K562 (cell line): ENCODE measurements at regions not wholly inside any gene's neighbourhood (a gene's known extent, or its start where the extent isn't known, plus 50 kb on each side); places are given as distances from the start of the nearest gene placed in this dataset.

ENCODE experiments used
- CBX3 ChIP-seq, 2 experiments: IDR thresholded peaks; 1 replicate in 1 of 2; 2 replicates in 1 of 2; pipeline ENCODE4 v1.6.1; 2012; ENCODE audit warnings: inconsistent platforms in 2 of 2, low read length in 2 of 2, borderline replicate concordance in 1 of 2, control low read depth in 1 of 2
- E2F1 ChIP-seq: sonication (generic); formaldehyde crosslinking; IDR thresholded peaks from 2 replicates; pipeline ENCODE4 v1.8.1; 2023; ENCODE audit warnings: mild to moderate bottlenecking, missing genetic modification reagents, moderate library complexity
- ELK3 ChIP-seq: fragments of 450-650 bp; formaldehyde crosslinking; IDR thresholded peaks from 2 replicates; pipeline ENCODE4 v1.4.0; 2020; ENCODE audit warnings: mild to moderate bottlenecking
- GATA2 ChIP-seq: sonication (generic); formaldehyde crosslinking; IDR thresholded peaks from 2 replicates; pipeline ENCODE4 v1.4.0; 2020; ENCODE audit warnings: mild to moderate bottlenecking, missing genetic modification reagents
- HNRNPUL1 ChIP-seq: fragments of 200-400 bp; formaldehyde crosslinking; IDR thresholded peaks from 2 replicates; pipeline ENCODE4 v1.6.1; 2017; ENCODE audit warnings: low read length
- LCOR ChIP-seq: sonication (generic); formaldehyde crosslinking; IDR thresholded peaks from 2 replicates; pipeline ENCODE4 v1.8.0; 2022; ENCODE audit warnings: mild to moderate bottlenecking, missing genetic modification reagents
- POLR2A ChIP-seq: fragments of 450-650 bp; conservative IDR thresholded peaks from 2 replicates; pipeline ENCODE4 v1.6.1; 2016
- POLR2AphosphoS5 ChIP-seq: IDR thresholded peaks from 2 replicates; pipeline ENCODE4 v1.6.1; 2011; ENCODE audit warnings: mild to moderate bottlenecking, low read depth, low read length, moderate library complexity; ENCODE audit not compliant: control insufficient read depth, insufficient read depth
- SNIP1 ChIP-seq: fragments of 450-650 bp; IDR thresholded peaks from 2 replicates; pipeline ENCODE4 v1.7.1; 2017; ENCODE audit warnings: low read depth, mild to moderate bottlenecking
- TRIM25 ChIP-seq: fragments of 450-650 bp; IDR thresholded peaks from 2 replicates; pipeline ENCODE4 v1.7.0; 2016; ENCODE audit warnings: borderline replicate concordance
- ZBTB5 ChIP-seq: fragments of 450-650 bp; IDR thresholded peaks from 2 replicates; pipeline ENCODE4 v1.6.1; 2017; ENCODE audit warnings: antibody characterized with exemption
- ZNF263 ChIP-seq: sonication (generic); formaldehyde crosslinking; IDR thresholded peaks from 2 replicates; pipeline ENCODE4 v1.8.0; 2022; ENCODE audit warnings: mild to moderate bottlenecking, missing genetic modification reagents, borderline replicate concordance
- ZNF395 ChIP-seq: fragments of 200-800 bp; sonication (Bioruptor generic); IDR thresholded peaks from 2 replicates; pipeline ENCODE4 v1.6.1; 2017; ENCODE audit warnings: missing genetic modification characterization, missing compliant biosample characterization
- TF ChIP-seq, protein P1 (sequence below): sonication (generic); formaldehyde crosslinking; IDR thresholded peaks from 2 replicates; pipeline ENCODE4 v1.8.0; 2022; ENCODE audit warnings: mild to moderate bottlenecking, missing genetic modification reagents
- TF ChIP-seq, protein P2 (sequence below): sonication (generic); formaldehyde crosslinking; IDR thresholded peaks from 2 replicates; pipeline ENCODE4 v1.8.0; 2022; ENCODE audit warnings: missing genetic modification reagents, mild to moderate bottlenecking, borderline replicate concordance

DNA sequence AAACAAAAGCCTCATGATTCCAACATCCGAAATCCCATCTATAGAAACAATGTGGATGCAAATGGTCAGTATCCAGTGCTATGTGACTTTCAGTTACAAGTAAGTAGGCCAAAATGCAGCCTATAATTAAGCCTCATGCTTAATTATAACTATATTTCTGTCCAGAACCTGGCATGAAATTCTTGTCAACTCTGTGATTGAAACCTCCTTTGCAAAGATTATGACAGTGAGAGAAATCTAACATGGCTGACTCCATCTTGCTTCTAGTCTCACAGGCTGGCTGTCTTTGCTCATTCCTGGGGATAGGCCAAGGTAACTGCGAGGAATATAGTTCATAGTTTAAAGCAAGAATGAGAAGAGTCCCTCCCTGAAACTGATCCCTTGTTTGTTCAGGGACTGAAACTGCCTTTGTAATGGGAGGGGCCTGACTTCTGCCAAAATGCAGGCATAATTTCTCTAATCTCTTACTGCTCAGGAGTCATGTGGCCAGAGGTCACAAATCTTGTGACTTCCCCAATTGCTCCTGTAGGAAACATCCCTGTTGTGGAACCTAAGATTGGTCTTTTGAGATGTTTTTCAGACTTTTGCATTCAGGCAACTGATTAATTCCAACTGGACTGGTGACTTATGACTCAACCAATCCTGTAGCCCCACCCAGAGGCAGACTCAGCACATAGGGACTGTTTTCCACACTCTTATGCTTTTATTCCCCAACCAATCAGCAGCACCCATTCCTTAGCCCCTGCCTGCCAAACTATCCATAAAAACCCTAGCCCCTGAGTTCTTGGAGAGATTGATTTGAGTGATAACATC is 84.5 kb upstream of the TLK1 start (continued):
- no peak for TF ChIP-seq POLR2AphosphoS5
- TF ChIP-seq POLR2A: no peak
- TF ChIP-seq GATA2: no peak
- TF ChIP-seq, protein P1, sequence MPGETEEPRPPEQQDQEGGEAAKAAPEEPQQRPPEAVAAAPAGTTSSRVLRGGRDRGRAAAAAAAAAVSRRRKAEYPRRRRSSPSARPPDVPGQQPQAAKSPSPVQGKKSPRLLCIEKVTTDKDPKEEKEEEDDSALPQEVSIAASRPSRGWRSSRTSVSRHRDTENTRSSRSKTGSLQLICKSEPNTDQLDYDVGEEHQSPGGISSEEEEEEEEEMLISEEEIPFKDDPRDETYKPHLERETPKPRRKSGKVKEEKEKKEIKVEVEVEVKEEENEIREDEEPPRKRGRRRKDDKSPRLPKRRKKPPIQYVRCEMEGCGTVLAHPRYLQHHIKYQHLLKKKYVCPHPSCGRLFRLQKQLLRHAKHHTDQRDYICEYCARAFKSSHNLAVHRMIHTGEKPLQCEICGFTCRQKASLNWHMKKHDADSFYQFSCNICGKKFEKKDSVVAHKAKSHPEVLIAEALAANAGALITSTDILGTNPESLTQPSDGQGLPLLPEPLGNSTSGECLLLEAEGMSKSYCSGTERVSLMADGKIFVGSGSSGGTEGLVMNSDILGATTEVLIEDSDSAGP (CRISPR knock-in tag): no peak
- no peak for TF ChIP-seq HNRNPUL1
- TF ChIP-seq SNIP1: no peak
- no peak for TF ChIP-seq ZBTB5
- no peak for TF ChIP-seq ELK3 (CRISPR knock-in tag)
- peak in 1 of 2 experiments; percentile 95; a peak in 2 of 3 replicates for TF ChIP-seq CBX3 (IDR thresholded peaks at IDR 0.05; ENCODE audit: borderline replicate concordance in 1 of 2, low read length in 2 of 2)
- TF ChIP-seq ZNF263 (CRISPR knock-in tag): no peak
- TF ChIP-seq E2F1: no peak
- no peak for TF ChIP-seq ZNF395 (CRISPR knock-in tag)
- TF ChIP-seq, protein P2, sequence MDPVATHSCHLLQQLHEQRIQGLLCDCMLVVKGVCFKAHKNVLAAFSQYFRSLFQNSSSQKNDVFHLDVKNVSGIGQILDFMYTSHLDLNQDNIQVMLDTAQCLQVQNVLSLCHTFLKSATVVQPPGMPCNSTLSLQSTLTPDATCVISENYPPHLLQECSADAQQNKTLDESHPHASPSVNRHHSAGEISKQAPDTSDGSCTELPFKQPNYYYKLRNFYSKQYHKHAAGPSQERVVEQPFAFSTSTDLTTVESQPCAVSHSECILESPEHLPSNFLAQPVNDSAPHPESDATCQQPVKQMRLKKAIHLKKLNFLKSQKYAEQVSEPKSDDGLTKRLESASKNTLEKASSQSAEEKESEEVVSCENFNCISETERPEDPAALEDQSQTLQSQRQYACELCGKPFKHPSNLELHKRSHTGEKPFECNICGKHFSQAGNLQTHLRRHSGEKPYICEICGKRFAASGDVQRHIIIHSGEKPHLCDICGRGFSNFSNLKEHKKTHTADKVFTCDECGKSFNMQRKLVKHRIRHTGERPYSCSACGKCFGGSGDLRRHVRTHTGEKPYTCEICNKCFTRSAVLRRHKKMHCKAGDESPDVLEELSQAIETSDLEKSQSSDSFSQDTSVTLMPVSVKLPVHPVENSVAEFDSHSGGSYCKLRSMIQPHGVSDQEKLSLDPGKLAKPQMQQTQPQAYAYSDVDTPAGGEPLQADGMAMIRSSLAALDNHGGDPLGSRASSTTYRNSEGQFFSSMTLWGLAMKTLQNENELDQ (CRISPR knock-in tag): no peak
- TF ChIP-seq LCOR: no peak
- TF ChIP-seq TRIM25: no peak
